ENCODE measurements at regions not wholly inside any gene's neighbourhood (a gene's known extent, or its start where the extent isn't known, plus 50 kb on each side); places are given as distances from the start of the nearest gene placed in this dataset.

GRCh38 chr18:66107546-66107945 lies 356.7 kb downstream of the CDH7 start:
- DNase-seq, result no peak
- POLR2A ChIA-PET, result no interaction called here
- Mint-ChIP-seq H3K27me3 (no peaks in the 10 kb centered on the region), H3K27ac (no peak overlapping the region), H3K4me3 (no peak overlapping the region), H3K4me1 (no peaks in the 10 kb centered on the region), H3K36me3 (ENCODE audit: low read depth) (no peaks in the 10 kb centered on the region), H3K9me3 (no peaks in the 10 kb centered on the region)
- CTCF ChIA-PET, result no interaction called here

GRCh38 chr18:66105016-66105415 lies 354.2 kb downstream of the CDH7 start:
- ChIA-PET POLR2A (no interaction called here), CTCF (no interaction called here)
- Mint-ChIP-seq H3K4me3 (no peak overlapping the region), H3K36me3 (ENCODE audit: low read depth) (no peaks in the 10 kb centered on the region), H3K9me3 (no peaks in the 10 kb centered on the region), H3K27me3 (no peaks in the 10 kb centered on the region), H3K27ac (no peak overlapping the region), H3K4me1 (no peaks in the 10 kb centered on the region)
- DNase-seq, result no peak

- Mint-ChIP-seq H3K36me3 (ENCODE audit: low read depth) (no peaks in the 10 kb centered on the region), H3K27ac (no peak overlapping the region), H3K4me1 (no peaks in the 10 kb centered on the region), H3K27me3 (no peaks in the 10 kb centered on the region), H3K9me3 (no peaks in the 10 kb centered on the region), H3K4me3 (no peak overlapping the region)
- POLR2A ChIA-PET, result no interaction called here
- no peak for DNase-seq
- CTCF ChIA-PET, result interaction anchor here (0.6 kb wide), 1 partner anchor 21 kb away, joined by 3 read pairs; no protein-coding TSS in a partner anchor
Measured at GRCh38 chr18:66103550-66103949, 352.7 kb downstream of the CDH7 start.

- no peak overlapping the region for H3K4me3 Mint-ChIP-seq
- no peak overlapping the region for H3K27ac Mint-ChIP-seq
- no peaks in the 10 kb centered on the region for H3K36me3 Mint-ChIP-seq (ENCODE audit: low read depth)
- DNase-seq, result no peak
- H3K4me1 Mint-ChIP-seq, result no peaks in the 10 kb centered on the region
- peaks cover 2% of the 10 kb centered on the region for H3K9me3 Mint-ChIP-seq
- POLR2A ChIA-PET, result no interaction called here
- H3K27me3 Mint-ChIP-seq, result no peaks in the 10 kb centered on the region
- CTCF ChIA-PET, result interaction anchor here (0.5 kb wide), 1 partner anchor 113 kb away, joined by 3 read pairs; no protein-coding TSS in a partner anchor
Measured at GRCh38 chr18:66083078-66083477, 332.3 kb downstream of the CDH7 start.

GRCh38 chr18:66078925-66079800 lies 328.4 kb downstream of the CDH7 start:
- Mint-ChIP-seq H3K9me3 (peaks cover 9% of the 10 kb centered on the region), H3K27ac (no peak overlapping the region), H3K36me3 (ENCODE audit: low read depth) (no peaks in the 10 kb centered on the region), H3K27me3 (no peaks in the 10 kb centered on the region), H3K4me3 (no peak overlapping the region), H3K4me1 (no peaks in the 10 kb centered on the region)
- ChIA-PET POLR2A (no interaction called here), CTCF (no interaction called here)
- DNase-seq, result no peak

- no peak overlapping the region for H3K27ac Mint-ChIP-seq
- H3K36me3 Mint-ChIP-seq (ENCODE audit: low read depth), result no peaks in the 10 kb centered on the region
- POLR2A ChIA-PET, result no interaction called here
- no peaks in the 10 kb centered on the region for H3K4me1 Mint-ChIP-seq
- no peak overlapping the region for H3K4me3 Mint-ChIP-seq
- H3K9me3 Mint-ChIP-seq, result peaks cover 11% of the 10 kb centered on the region
- CTCF ChIA-PET, result no interaction called here
- no peaks in the 10 kb centered on the region for H3K27me3 Mint-ChIP-seq
- no peak for DNase-seq
Measured at GRCh38 chr18:66077066-66077465, 326.3 kb downstream of the CDH7 start.

GRCh38 chr18:66066191-66066590 lies 315.4 kb downstream of the CDH7 start:
- Mint-ChIP-seq H3K27me3 (no peaks in the 10 kb centered on the region), H3K4me3 (no peak overlapping the region), H3K27ac (no peak overlapping the region), H3K4me1 (no peaks in the 10 kb centered on the region), H3K36me3 (ENCODE audit: low read depth) (no peaks in the 10 kb centered on the region), H3K9me3 (peaks cover 5% of the 10 kb centered on the region)
- ChIA-PET POLR2A (no interaction called here), CTCF (interaction anchor here (1.2 kb wide), 1 partner anchor 52 kb away, joined by 3 read pairs; no protein-coding TSS in a partner anchor)
- DNase-seq, result no peak

GRCh38 chr18:66048406-66048805 lies 297.6 kb downstream of the CDH7 start:
- ChIA-PET POLR2A (no interaction called here), CTCF (no interaction called here)
- Mint-ChIP-seq H3K27me3 (no peaks in the 10 kb centered on the region), H3K4me1 (no peaks in the 10 kb centered on the region), H3K27ac (no peak overlapping the region), H3K4me3 (no peak overlapping the region), H3K36me3 (ENCODE audit: low read depth) (no peaks in the 10 kb centered on the region), H3K9me3 (peaks cover 3% of the 10 kb centered on the region)
- DNase-seq, result no peak

GRCh38 chr18:66046032-66046602 lies 295.3 kb downstream of the CDH7 start:
- Mint-ChIP-seq H3K4me1 (no peaks in the 10 kb centered on the region), H3K36me3 (ENCODE audit: low read depth) (no peaks in the 10 kb centered on the region), H3K27ac (no peak overlapping the region), H3K27me3 (no peaks in the 10 kb centered on the region), H3K9me3 (no peaks in the 10 kb centered on the region), H3K4me3 (no peak overlapping the region)
- ChIA-PET POLR2A (no interaction called here), CTCF (no interaction called here)
- no peak for DNase-seq

- Mint-ChIP-seq H3K27me3 (no peaks in the 10 kb centered on the region), H3K36me3 (ENCODE audit: low read depth) (no peaks in the 10 kb centered on the region), H3K9me3 (no peaks in the 10 kb centered on the region), H3K27ac (no peak overlapping the region), H3K4me3 (no peak overlapping the region), H3K4me1 (no peaks in the 10 kb centered on the region)
- no peak for DNase-seq
- CTCF ChIA-PET, result no interaction called here
- POLR2A ChIA-PET, result no interaction called here
Measured at GRCh38 chr18:66043009-66043408, 292.2 kb downstream of the CDH7 start.

GRCh38 chr18:66013969-66014368 lies 263.2 kb downstream of the CDH7 start:
- ChIA-PET CTCF (interaction anchor here (1.0 kb wide), 1 partner anchor 52 kb away, joined by 3 read pairs; no protein-coding TSS in a partner anchor), POLR2A (no interaction called here)
- H3K36me3 Mint-ChIP-seq (ENCODE audit: low read depth), result no peaks in the 10 kb centered on the region
- DNase-seq, result no peak
- H3K4me1 Mint-ChIP-seq, result no peaks in the 10 kb centered on the region
- no peak overlapping the region for H3K4me3 Mint-ChIP-seq
- H3K27me3 Mint-ChIP-seq, result no peaks in the 10 kb centered on the region
- H3K27ac Mint-ChIP-seq, result no peak overlapping the region
- H3K9me3 Mint-ChIP-seq, result peaks cover 2% of the 10 kb centered on the region

- no peaks in the 10 kb centered on the region for H3K36me3 Mint-ChIP-seq (ENCODE audit: low read depth)
- ChIA-PET CTCF (no interaction called here), POLR2A (no interaction called here)
- no peaks in the 10 kb centered on the region for H3K4me1 Mint-ChIP-seq
- H3K27ac Mint-ChIP-seq, result no peak overlapping the region
- no peak for DNase-seq
- peaks cover 2% of the 10 kb centered on the region for H3K9me3 Mint-ChIP-seq
- no peak overlapping the region for H3K4me3 Mint-ChIP-seq
- no peaks in the 10 kb centered on the region for H3K27me3 Mint-ChIP-seq
Measured at GRCh38 chr18:66011916-66012315, 261.1 kb downstream of the CDH7 start.

- Mint-ChIP-seq H3K4me1 (no peaks in the 10 kb centered on the region), H3K9me3 (peaks cover 2% of the 10 kb centered on the region), H3K27me3 (no peaks in the 10 kb centered on the region), H3K4me3 (no peak overlapping the region), H3K36me3 (ENCODE audit: low read depth) (no peaks in the 10 kb centered on the region), H3K27ac (no peak overlapping the region)
- no peak for DNase-seq
- POLR2A ChIA-PET, result no interaction called here
- CTCF ChIA-PET, result no interaction called here
Measured at GRCh38 chr18:66005831-66006588, 255.2 kb downstream of the CDH7 start.

Measured in activated CD4-positive, alpha-beta T cell treated with anti-CD3 and anti-CD28 coated beads, Interleukin-2, amount 10 ng/mL, durations not matched to agents 7 days and 5 days (primary cell).